22Rv1 (cell line): ENCODE measurements at regions not wholly inside any gene's neighbourhood (a gene's known extent, or its start where the extent isn't known, plus 50 kb on each side); places are given as distances from the start of the nearest gene placed in this dataset.

ENCODE experiments used
- CTCF ChIP-seq: fragments of 450-650 bp; IDR thresholded peaks from 2 replicates; pipeline ENCODE4 v1.5.1; 2017; ENCODE audit warnings: mild to moderate bottlenecking
- ZFX ChIP-seq: fragments of 450-650 bp; IDR thresholded peaks from 2 replicates; pipeline ENCODE4 v1.6.1; 2017; ENCODE audit warnings: antibody characterized with exemption, borderline replicate concordance

- TF ChIP-seq CTCF = no peak
- TF ChIP-seq ZFX = no peak
These were observed 265.4 kb upstream of the MAGEB18 start for GRCh38 chrX:25872786-25873185.
